K562 (cell line): ENCODE measurements at regions not wholly inside any gene's neighbourhood (a gene's known extent, or its start where the extent isn't known, plus 50 kb on each side); places are given as distances from the start of the nearest gene placed in this dataset.

Experiments used
- ATAC-seq: fragments of 200-7000 bp; cut with Tn5 transposase; 3 replicates; pipeline ENCODE4 v1.9.1; 2020; ENCODE audit warnings: moderate library complexity
- BruUV-seq: library from RNA; stranded (reverse); fragments of 400-500 nt; replicated peaks from 2 replicates; lab custom pipeline; 2021; lab: Mats Ljungman, UMichigan
- CTCF ChIA-PET: fragments of 300-600 bp; formaldehyde crosslinking; extraction: SDS; loops from one replicate; lab custom pipeline; 2021; ENCODE audit warnings: low intra/inter-chr PET ratio; lab: Yijun Ruan, JAX
- POLR2A ChIA-PET: fragments of 300-600, 350-650 bp; sonication (Branson Sonifier 250); formaldehyde crosslinking; extraction: SDS; loops from one replicate; lab custom pipeline; 2021; ENCODE audit warnings: antibody characterized with exemption, inconsistent platforms; lab: Yijun Ruan, JAX
- DNase-seq, 4 experiments: peaks; one replicate each; pipeline versions ENCODE4 v3.0.0 to v3.0.0-alpha.2; 2011 to 2018; ENCODE audit warnings: low spot score in 3 of 4, mixed read lengths in 3 of 4; ENCODE audit errors: extremely low read depth in 1 of 4
- FAIRE-seq: peaks from 2 replicates; lab custom pipeline; 2011; peaks lifted over from hg19 to GRCh38; lab: Jason Lieb, UNC
- H2AFZ ChIP-seq: 2 replicates; pipeline ENCODE4 v1.6.0; 2011; ENCODE audit warnings: low read depth, low read length, control low read depth, inconsistent platforms
- H3K27ac ChIP-seq: fragments of 200-600 bp; 3 replicates; pipeline ENCODE4 v1.8.0; 2011; ENCODE audit warnings: low read depth, mild to moderate bottlenecking, control low read depth, inconsistent platforms, low read length, moderate library complexity, mixed read lengths; ENCODE audit errors: extremely low read depth
- H3K27me3 ChIP-seq, 2 experiments: fragments of 300-600 bp in 1 of 2; 2 replicates in 1 of 2; 3 replicates in 1 of 2; pipeline versions ENCODE4 v1.6.0 to v1.8.0; 2011; ENCODE audit warnings: inconsistent platforms in 2 of 2, low read length in 2 of 2, mild to moderate bottlenecking in 1 of 2, mixed read lengths in 1 of 2, moderate library complexity in 1 of 2; ENCODE audit not compliant: control insufficient read depth in 2 of 2, insufficient read depth in 2 of 2
- H3K36me3 ChIP-seq: fragments of 300-600 bp; 3 replicates; pipeline ENCODE4 v1.8.0; 2011; ENCODE audit warnings: mild to moderate bottlenecking, low read length, inconsistent platforms; ENCODE audit not compliant: control insufficient read depth, insufficient read depth
- H3K4me1 ChIP-seq, 2 experiments: fragments of 200-600 bp in 1 of 2; replicated peaks in 1 of 2; 2 replicates in 1 of 2; 3 replicates in 1 of 2; pipeline versions ENCODE4 v1.5.1 to v1.8.0; 2011; ENCODE audit warnings: inconsistent platforms in 2 of 2, low read length in 2 of 2, mild to moderate bottlenecking in 1 of 2, mixed read lengths in 1 of 2, moderate library complexity in 1 of 2; ENCODE audit not compliant: control insufficient read depth in 2 of 2, insufficient read depth in 2 of 2
- H3K4me2 ChIP-seq: 2 replicates; pipeline ENCODE4 v1.6.1; 2011; ENCODE audit warnings: low read length, control low read depth, inconsistent platforms, mixed read lengths; ENCODE audit not compliant: insufficient read depth
- H3K4me3 ChIP-seq: fragments of 200-600 bp; sonication (generic), shearing (Covaris generic); 2 replicates; pipeline ENCODE4 v1.5.1; 2016; ENCODE audit warnings: control low read depth, inconsistent platforms
- H3K79me2 ChIP-seq: fragments of 200-600 bp; 3 replicates; pipeline ENCODE4 v1.8.0; 2011; ENCODE audit warnings: low read length, inconsistent platforms; ENCODE audit not compliant: control insufficient read depth, insufficient read depth
- H3K9ac ChIP-seq, 2 experiments: 2 replicates each; pipeline versions ENCODE4 v1.6.0 to v1.6.1; 2011; ENCODE audit warnings: low read depth in 2 of 2, low read length in 2 of 2, control low read depth in 1 of 2, inconsistent platforms in 1 of 2, mild to moderate bottlenecking in 1 of 2, mixed read lengths in 1 of 2; ENCODE audit not compliant: insufficient read depth in 1 of 2
- H3K9me1 ChIP-seq: one replicate; pipeline ENCODE4 v1.6.0; 2011; ENCODE audit warnings: inconsistent platforms, mild to moderate bottlenecking, low read length, moderate library complexity; ENCODE audit not compliant: control insufficient read depth, insufficient read depth
- H3K9me3 ChIP-seq: replicated peaks from 2 replicates; pipeline ENCODE4 v1.5.1; 2011; ENCODE audit warnings: low read depth, low read length, inconsistent platforms; ENCODE audit not compliant: control insufficient read depth, insufficient read depth
- H4K20me1 ChIP-seq: replicated peaks from 2 replicates; pipeline ENCODE4 v1.6.1; 2011; ENCODE audit warnings: low read length, inconsistent platforms, mixed read lengths; ENCODE audit not compliant: control insufficient read depth, insufficient read depth
- ARID3B ChIP-seq: fragments of 250-450 bp; sonication (Bioruptor Pico); IDR thresholded peaks from 2 replicates; pipeline ENCODE4 v1.4.0; 2020; ENCODE audit warnings: borderline replicate concordance
- ASH1L ChIP-seq: fragments of 450-650 bp; IDR thresholded peaks from 2 replicates; pipeline ENCODE4 v1.6.1; 2018; ENCODE audit warnings: borderline replicate concordance, mild to moderate bottlenecking, low read depth; ENCODE audit not compliant: partially characterized antibody
- BRCA1 ChIP-seq, 2 experiments: fragments of 450-650 bp in 1 of 2; sonication (generic) in 1 of 2; formaldehyde crosslinking in 1 of 2; IDR thresholded peaks; 2 replicates each; pipeline versions ENCODE4 v1.5.0 to v1.6.1; 2017 to 2020; ENCODE audit warnings: mild to moderate bottlenecking in 1 of 2, missing genetic modification reagents in 1 of 2
- CLOCK ChIP-seq: fragments of 250-450 bp; sonication (Bioruptor Pico); IDR thresholded peaks from 2 replicates; pipeline ENCODE4 v1.4.0; 2020; ENCODE audit warnings: mild to moderate bottlenecking, moderate library complexity, borderline replicate concordance
- EWSR1 ChIP-seq: fragments of 450-650 bp; IDR thresholded peaks from 2 replicates; pipeline ENCODE4 v1.6.1; 2018; ENCODE audit warnings: borderline replicate concordance, mild to moderate bottlenecking, low read depth, moderate library complexity; ENCODE audit not compliant: partially characterized antibody
- GATA2 ChIP-seq: sonication (generic); formaldehyde crosslinking; IDR thresholded peaks from 2 replicates; pipeline ENCODE4 v1.4.0; 2020; ENCODE audit warnings: mild to moderate bottlenecking, missing genetic modification reagents
- KAT2B ChIP-seq: IDR thresholded peaks from one replicate; pipeline ENCODE4 v1.6.1; 2012; ENCODE audit warnings: low read depth, mild to moderate bottlenecking, control low read depth, inconsistent platforms, low read length, moderate library complexity
- NCOA6 ChIP-seq: fragments of 450-650 bp; IDR thresholded peaks from 2 replicates; pipeline ENCODE4 v1.6.1; 2017; ENCODE audit warnings: mild to moderate bottlenecking
- NR4A1 ChIP-seq, 2 experiments: fragments of 250-450 bp in 1 of 2; fragments of 450-650 bp in 1 of 2; sonication (Bioruptor Pico) in 1 of 2; IDR thresholded peaks; 2 replicates each; pipeline versions ENCODE4 v1.4.0 to v1.6.1; 2016 to 2020; ENCODE audit warnings: mild to moderate bottlenecking in 2 of 2, missing compliant biosample characterization in 1 of 2, missing genetic modification characterization in 1 of 2, moderate library complexity in 1 of 2
- POU5F1 ChIP-seq: fragments of 150-350 bp; IDR thresholded peaks from 2 replicates; pipeline ENCODE4 v1.6.1; 2014; ENCODE audit warnings: borderline replicate concordance, low read length, low read depth, mild to moderate bottlenecking; ENCODE audit not compliant: partially characterized antibody
- RBBP5 ChIP-seq: fragments of 200-600 bp; sonication (generic); IDR thresholded peaks from 2 replicates; pipeline ENCODE4 v1.6.1; 2012; ENCODE audit warnings: borderline replicate concordance, mild to moderate bottlenecking, low read length, control low read depth, inconsistent platforms; ENCODE audit not compliant: insufficient read depth, poor library complexity, severe bottlenecking
- SNIP1 ChIP-seq: fragments of 450-650 bp; IDR thresholded peaks from 2 replicates; pipeline ENCODE4 v1.7.1; 2017; ENCODE audit warnings: low read depth, mild to moderate bottlenecking
- SOX6 ChIP-seq: fragments of 450-650 bp; IDR thresholded peaks from 2 replicates; pipeline ENCODE4 v1.6.1; 2014; ENCODE audit warnings: mild to moderate bottlenecking
- STAT5B ChIP-seq: fragments of 250-450 bp; sonication (Bioruptor Pico); IDR thresholded peaks from 2 replicates; pipeline ENCODE4 v1.8.0; 2021; ENCODE audit warnings: mild to moderate bottlenecking, inconsistent platforms
- ZNF174 ChIP-seq: fragments of 250-450 bp; sonication (Bioruptor Pico); IDR thresholded peaks from 2 replicates; pipeline ENCODE4 v1.4.0; 2020; ENCODE audit warnings: mild to moderate bottlenecking
- ZNF79 ChIP-seq: fragments of 250-450 bp; sonication (Bioruptor Pico); IDR thresholded peaks from 2 replicates; pipeline ENCODE4 v1.4.0; 2020; ENCODE audit warnings: low read depth, mild to moderate bottlenecking, moderate library complexity
- ZSCAN29 ChIP-seq: fragments of 450-650 bp; IDR thresholded peaks from 2 replicates; pipeline ENCODE4 v1.6.1; 2017
- WGBS: fragments of 100-300 bp; shearing (Covaris generic); methylation state at CpG from one replicate; pipeline ENCODE4 v1.1.6; 2016; ENCODE audit warnings: low coverage, mixed read lengths; ENCODE audit not compliant: insufficient coverage; ENCODE audit errors: missing lambda C conversion rate; 5-methylcytosine and 5-hydroxymethylcytosine counted together
- in situ Hi-C: fragments of 300-500 bp; cut with MboI; formaldehyde crosslinking; loops from 4 replicates; pipeline ENCODE4 v1.15.0; 2018; ENCODE audit warnings: inconsistent platforms, mixed read lengths
- intact Hi-C: fragments of 100-400 bp; cut with micrococcal nuclease; formaldehyde crosslinking; loops from 2 replicates; pipeline ENCODE4 v1.14.2; 2022

GRCh38 chr5:107303171-107303968, 367.4 kb downstream of the EFNA5 start:
- Histone ChIP-seq H3K4me2 (no peak overlapping the region), H4K20me1 (no peaks in the 10 kb centered on the region), H3K36me3 (no peaks in the 10 kb centered on the region), H3K79me2 (no peaks in the 10 kb centered on the region), H3K4me1 (no peaks in the 10 kb centered on the region), H3K4me3 (no peak overlapping the region), H3K9me3 (no peaks in the 10 kb centered on the region), H3K27me3 (no peaks in the 10 kb centered on the region)
- ChIA-PET CTCF (no interaction called here), POLR2A (no interaction called here)
- intact Hi-C loops = no loop called here
- WGBS = 10% methylated on average over 1 of the region's 1 CpG
- in situ Hi-C loops = no loop called here
- no peak for DNase-seq
- FAIRE-seq = no peak
- no peak for ATAC-seq
- BruUV-seq = no TSS peak
- TF ChIP-seq STAT5B (CRISPR knock-in tag) (no peak), NR4A1 (CRISPR knock-in tag; IDR thresholded peaks at IDR 0.05) (no peak), NR4A1 (tag; IDR thresholded peaks at IDR 0.05) (no peak), RBBP5 (no peak), ZNF174 (no peak), POU5F1 (no peak), GATA2 (CRISPR knock-in tag) (no peak), SOX6 (no peak), EWSR1 (no peak), CLOCK (CRISPR knock-in tag) (no peak), ZSCAN29 (no peak), KAT2B (no peak), ZNF79 (CRISPR knock-in tag) (no peak), ASH1L (no peak), BRCA1 (IDR thresholded peaks at IDR 0.05) (no peak), BRCA1 (CRISPR knock-in tag; IDR thresholded peaks at IDR 0.05) (no peak), SNIP1 (no peak), ARID3B (CRISPR knock-in tag) (no peak), NCOA6 (no peak)
- TF ChIP-seq, all 486 proteins: peak for 0
- H3K9ac ChIP-seq = no peak overlapping the region
- no peak overlapping the region for H2AFZ ChIP-seq
- no peak overlapping the region for H3K27ac ChIP-seq
- H3K9me1 ChIP-seq = no peaks in the 10 kb centered on the region
